GM18861 (cell line): ENCODE measurements at regions not wholly inside any gene's neighbourhood (a gene's known extent, or its start where the extent isn't known, plus 50 kb on each side); places are given as distances from the start of the nearest gene placed in this dataset.

Experiments used
- ATAC-seq: cut with Tn5 transposase; IDR thresholded peaks from one replicate; pipeline ENCODE4 v1.9.1; 2021; ENCODE audit not compliant: unreplicated experiment

GRCh38 chr6:139762587-139763031, 388.2 kb upstream of the CITED2 start:
- ATAC-seq: no peak

GRCh38 chr6:139760128-139760527, 385.7 kb upstream of the CITED2 start:
- no peak for ATAC-seq

GRCh38 chr6:139759086-139759485, 384.6 kb upstream of the CITED2 start:
- ATAC-seq: no peak

- ATAC-seq: no peak
Measured at GRCh38 chr6:139758209-139758611, 383.8 kb upstream of the CITED2 start.

- no peak for ATAC-seq
Measured at GRCh38 chr6:139757784-139758183, 383.3 kb upstream of the CITED2 start.

- ATAC-seq: no peak
Measured at GRCh38 chr6:139756381-139756780, 381.9 kb upstream of the CITED2 start.

- no peak for ATAC-seq
Measured at GRCh38 chr6:139754898-139755775, 380.7 kb upstream of the CITED2 start.

- no peak for ATAC-seq
Measured at GRCh38 chr6:139753198-139753861, 378.9 kb upstream of the CITED2 start.

- ATAC-seq: no peak
Measured at GRCh38 chr6:139752086-139752485, 377.6 kb upstream of the CITED2 start.

- ATAC-seq: no peak
Measured at GRCh38 chr6:139751179-139751578, 376.7 kb upstream of the CITED2 start.

- no peak for ATAC-seq
Measured at GRCh38 chr6:139748353-139749146, 374.1 kb upstream of the CITED2 start.

GRCh38 chr6:139747154-139747553, 372.7 kb upstream of the CITED2 start:
- ATAC-seq: no peak

GRCh38 chr6:139744891-139745290, 370.4 kb upstream of the CITED2 start:
- no peak for ATAC-seq

- no peak for ATAC-seq
Measured at GRCh38 chr6:139743664-139744437, 369.4 kb upstream of the CITED2 start.

- no peak for ATAC-seq
Measured at GRCh38 chr6:139742671-139743070, 368.2 kb upstream of the CITED2 start.

GRCh38 chr6:139738801-139739455, 364.5 kb upstream of the CITED2 start:
- ATAC-seq: no peak

GRCh38 chr6:139736325-139736906, 362.0 kb upstream of the CITED2 start:
- no peak for ATAC-seq

- ATAC-seq: no peak
Measured at GRCh38 chr6:139732451-139732850, 358.0 kb upstream of the CITED2 start.

GRCh38 chr6:139730340-139730974, 356.0 kb upstream of the CITED2 start:
- ATAC-seq: no peak
